HEK293 (cell line): ENCODE measurements at regions not wholly inside any gene's neighbourhood (a gene's known extent, or its start where the extent isn't known, plus 50 kb on each side); places are given as distances from the start of the nearest gene placed in this dataset.

Experiments used
- ZFP37 ChIP-seq: fragments of 450-650 bp; formaldehyde crosslinking; IDR thresholded peaks from 2 replicates; pipeline ENCODE4 v1.5.1; 2016; ENCODE audit warnings: missing biosample characterization, missing genetic modification characterization
- ZNF19 ChIP-seq: fragments of 450-650 bp; formaldehyde crosslinking; IDR thresholded peaks from 2 replicates; pipeline ENCODE4; 2016; ENCODE audit warnings: missing biosample characterization, missing genetic modification characterization, low read depth
- TF ChIP-seq, protein P1 (sequence below): fragments of 450-650 bp; formaldehyde crosslinking; IDR thresholded peaks from 2 replicates; pipeline ENCODE4 v1.5.1; 2016; ENCODE audit warnings: missing biosample characterization, missing genetic modification characterization

DNA sequence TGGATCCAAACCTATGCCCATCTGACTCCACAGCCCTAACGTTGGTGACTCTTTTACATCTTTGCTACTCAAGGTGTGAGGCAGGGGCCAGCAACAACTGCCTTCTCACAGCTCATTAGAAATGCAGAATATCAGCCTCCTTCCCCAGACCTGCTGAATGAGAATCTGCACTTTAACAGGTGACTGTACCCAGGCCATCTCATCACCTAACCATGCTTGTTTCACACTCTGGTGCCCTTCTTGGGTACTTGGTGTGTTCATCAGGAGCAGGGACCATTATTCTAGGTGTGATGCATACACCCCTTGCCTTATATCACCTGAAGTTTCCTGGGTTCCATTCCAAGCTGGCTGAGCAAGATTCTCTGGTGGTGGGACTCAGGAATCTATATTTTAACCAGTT lies 196.3 kb upstream of the LMCD1 start:
- TF ChIP-seq, protein P1, sequence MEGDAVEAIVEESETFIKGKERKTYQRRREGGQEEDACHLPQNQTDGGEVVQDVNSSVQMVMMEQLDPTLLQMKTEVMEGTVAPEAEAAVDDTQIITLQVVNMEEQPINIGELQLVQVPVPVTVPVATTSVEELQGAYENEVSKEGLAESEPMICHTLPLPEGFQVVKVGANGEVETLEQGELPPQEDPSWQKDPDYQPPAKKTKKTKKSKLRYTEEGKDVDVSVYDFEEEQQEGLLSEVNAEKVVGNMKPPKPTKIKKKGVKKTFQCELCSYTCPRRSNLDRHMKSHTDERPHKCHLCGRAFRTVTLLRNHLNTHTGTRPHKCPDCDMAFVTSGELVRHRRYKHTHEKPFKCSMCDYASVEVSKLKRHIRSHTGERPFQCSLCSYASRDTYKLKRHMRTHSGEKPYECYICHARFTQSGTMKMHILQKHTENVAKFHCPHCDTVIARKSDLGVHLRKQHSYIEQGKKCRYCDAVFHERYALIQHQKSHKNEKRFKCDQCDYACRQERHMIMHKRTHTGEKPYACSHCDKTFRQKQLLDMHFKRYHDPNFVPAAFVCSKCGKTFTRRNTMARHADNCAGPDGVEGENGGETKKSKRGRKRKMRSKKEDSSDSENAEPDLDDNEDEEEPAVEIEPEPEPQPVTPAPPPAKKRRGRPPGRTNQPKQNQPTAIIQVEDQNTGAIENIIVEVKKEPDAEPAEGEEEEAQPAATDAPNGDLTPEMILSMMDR = no peak
- TF ChIP-seq ZNF19 = no peak
- TF ChIP-seq ZFP37 (tag by site-specific recombination) = no peak
